ENCODE measurements at regions not wholly inside any gene's neighbourhood (a gene's known extent, or its start where the extent isn't known, plus 50 kb on each side); places are given as distances from the start of the nearest gene placed in this dataset.

DNA sequence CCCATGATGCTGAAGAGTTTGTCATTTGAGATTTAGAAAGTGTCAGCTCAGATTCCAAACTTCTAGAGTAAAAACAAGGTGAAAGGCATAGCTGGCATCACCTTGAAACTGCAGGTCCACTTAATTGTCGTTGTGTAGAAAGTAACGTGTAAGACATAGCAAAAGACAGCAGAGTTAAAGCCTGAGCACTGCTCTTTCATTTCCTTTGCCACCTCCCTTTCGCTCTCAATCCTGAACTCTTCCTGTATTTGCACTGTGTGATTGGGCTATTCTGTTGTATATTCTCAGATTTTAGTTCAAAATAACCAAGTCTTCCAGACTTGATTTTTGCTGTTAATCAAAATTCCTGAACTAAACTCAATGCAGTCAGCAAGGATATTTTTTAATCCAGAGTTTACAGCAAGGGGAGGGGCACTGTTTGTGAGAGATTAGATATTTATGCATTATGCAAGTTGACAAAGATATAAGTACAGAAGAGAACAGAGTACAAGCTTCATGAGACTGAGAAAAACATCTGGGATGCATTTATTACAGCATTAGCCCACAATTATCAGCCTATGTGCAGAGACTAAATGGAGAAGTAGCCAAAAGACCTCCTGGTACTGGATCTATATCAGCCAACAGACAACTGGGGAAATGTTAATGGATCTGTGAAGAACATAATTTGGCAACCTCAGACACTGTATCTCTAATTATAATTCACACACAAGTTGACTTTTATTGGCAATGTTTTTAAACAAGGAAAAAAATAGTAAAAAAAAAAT lies 328.6 kb downstream of the SUCLA2 start:
- Mint-ChIP-seq H3K27me3 (no peaks in the 10 kb centered on the region), H3K27ac (no peak overlapping the region), H3K36me3 (ENCODE audit: insufficient read depth) (no peaks in the 10 kb centered on the region), H3K9me3 (peaks cover 0 to 2% of the 10 kb centered on the region in 2 donors), H3K4me1 (ENCODE audit: low read depth in 2 of 2) (no peaks in the 10 kb centered on the region), H3K4me3 (no peak overlapping the region)
- DNase-seq (no peak), ATAC-seq (replicated peaks) (no peak)

DNA sequence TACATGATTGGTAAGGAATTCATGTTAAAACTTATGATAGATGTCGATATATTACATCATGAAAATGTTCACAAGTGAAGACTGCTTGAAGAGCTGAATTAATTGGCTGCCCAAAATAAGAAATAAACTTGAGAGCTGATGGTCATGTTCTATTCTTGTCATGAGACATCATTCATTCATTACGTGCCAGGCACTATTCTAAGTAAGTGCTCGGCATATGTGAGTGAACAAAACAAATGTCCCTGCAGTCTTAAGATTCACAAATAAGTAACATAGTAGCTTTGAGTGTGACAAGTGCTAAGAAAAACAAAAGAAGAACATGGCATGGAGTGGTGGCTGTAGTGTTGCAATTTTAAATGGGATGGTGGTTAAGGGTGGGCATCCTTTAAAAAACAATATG lies 329.3 kb downstream of the SUCLA2 start:
- Mint-ChIP-seq H3K4me1 (ENCODE audit: low read depth in 2 of 2) (no peaks in the 10 kb centered on the region), H3K27ac (no peak overlapping the region), H3K27me3 (no peaks in the 10 kb centered on the region), H3K4me3 (no peak overlapping the region), H3K9me3 (peaks cover 0 to 2% of the 10 kb centered on the region in 2 donors), H3K36me3 (ENCODE audit: insufficient read depth) (no peaks in the 10 kb centered on the region)
- no peak for DNase-seq
- ATAC-seq (replicated peaks), result no peak

DNA sequence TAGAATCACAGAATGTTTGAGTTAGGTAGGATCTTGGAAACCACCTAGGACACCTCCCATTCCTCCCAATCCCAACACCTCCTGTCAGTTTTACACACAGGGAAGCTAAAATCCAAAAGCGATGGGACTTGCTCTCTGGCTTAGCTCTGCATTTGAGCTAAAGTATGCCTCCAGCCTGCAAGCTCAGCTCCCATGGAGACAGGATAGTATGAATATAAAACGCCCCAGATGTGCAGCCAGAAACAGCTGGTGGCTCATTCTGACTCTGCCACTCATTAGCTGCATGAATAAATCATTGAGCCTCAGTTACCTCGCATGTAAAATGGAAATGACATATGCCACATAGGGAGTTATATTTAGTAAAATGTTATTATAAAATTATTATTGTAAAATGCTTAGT lies 336.0 kb downstream of the SUCLA2 start:
- Mint-ChIP-seq H3K36me3 (ENCODE audit: insufficient read depth) (no peaks in the 10 kb centered on the region), H3K4me3 (no peak overlapping the region), H3K9me3 (no peaks in the 10 kb centered on the region), H3K27me3 (no peaks in the 10 kb centered on the region), H3K4me1 (ENCODE audit: low read depth in 2 of 2) (no peaks in the 10 kb centered on the region), H3K27ac (no peak overlapping the region)
- DNase-seq (no peak), ATAC-seq (replicated peaks) (no peak)

DNA sequence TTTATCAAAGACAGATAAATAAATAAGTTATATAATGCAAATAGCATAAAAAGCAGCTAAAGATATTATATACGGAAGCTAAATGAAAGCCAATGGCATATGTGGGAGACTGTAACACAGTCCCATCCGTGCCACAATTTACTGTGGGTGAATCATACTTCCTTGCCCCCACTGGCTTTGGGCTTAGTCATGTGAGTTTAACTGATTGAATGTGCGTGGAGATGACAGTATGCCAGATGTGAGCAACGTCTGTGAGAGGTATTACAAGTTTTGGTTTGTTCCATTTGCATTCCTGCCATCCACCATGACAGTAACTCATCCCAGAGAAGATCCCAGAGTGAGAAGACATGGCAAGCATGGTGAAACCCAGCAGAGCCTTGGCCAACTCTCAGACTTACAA lies 340.0 kb downstream of the SUCLA2 start:
- Mint-ChIP-seq H3K27ac (no peak overlapping the region), H3K4me3 (no peak overlapping the region), H3K9me3 (peaks cover 5 to 7% of the 10 kb centered on the region in 2 donors), H3K27me3 (peaks cover 0 to 13% of the 10 kb centered on the region in 2 donors), H3K36me3 (ENCODE audit: insufficient read depth) (no peaks in the 10 kb centered on the region), H3K4me1 (ENCODE audit: low read depth in 2 of 2) (no peaks in the 10 kb centered on the region)
- ATAC-seq (replicated peaks), result no peak
- no peak for DNase-seq

DNA sequence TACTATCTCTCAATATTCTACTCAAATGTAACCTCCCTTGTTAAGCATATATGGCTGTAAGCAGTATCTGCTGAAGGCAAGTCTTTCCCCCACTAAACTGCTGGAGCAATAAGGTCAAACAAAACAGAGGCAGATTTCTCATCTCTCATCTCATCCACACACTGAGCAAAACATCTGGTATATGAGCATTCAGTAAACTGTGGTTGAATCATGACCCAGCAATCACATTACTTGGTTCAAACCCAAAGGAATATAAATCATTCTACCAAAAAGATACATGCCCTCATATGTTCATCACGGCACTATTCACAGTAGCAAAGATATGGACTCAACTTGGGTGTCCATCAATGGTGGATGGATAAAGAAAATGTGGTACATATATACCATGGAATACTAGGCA lies 344.4 kb downstream of the SUCLA2 start:
- peaks cover 0 to 16% of the 10 kb centered on the region in 2 donors for H3K27me3 Mint-ChIP-seq
- ATAC-seq (replicated peaks) (no peak), DNase-seq (no peak)
- H3K36me3 Mint-ChIP-seq (ENCODE audit: insufficient read depth), result no peaks in the 10 kb centered on the region
- H3K4me1 Mint-ChIP-seq (ENCODE audit: low read depth in 2 of 2), result no peaks in the 10 kb centered on the region
- no peak overlapping the region for H3K4me3 Mint-ChIP-seq
- no peak overlapping the region for H3K27ac Mint-ChIP-seq
- peaks cover 6 to 7% of the 10 kb centered on the region in 2 donors for H3K9me3 Mint-ChIP-seq

DNA sequence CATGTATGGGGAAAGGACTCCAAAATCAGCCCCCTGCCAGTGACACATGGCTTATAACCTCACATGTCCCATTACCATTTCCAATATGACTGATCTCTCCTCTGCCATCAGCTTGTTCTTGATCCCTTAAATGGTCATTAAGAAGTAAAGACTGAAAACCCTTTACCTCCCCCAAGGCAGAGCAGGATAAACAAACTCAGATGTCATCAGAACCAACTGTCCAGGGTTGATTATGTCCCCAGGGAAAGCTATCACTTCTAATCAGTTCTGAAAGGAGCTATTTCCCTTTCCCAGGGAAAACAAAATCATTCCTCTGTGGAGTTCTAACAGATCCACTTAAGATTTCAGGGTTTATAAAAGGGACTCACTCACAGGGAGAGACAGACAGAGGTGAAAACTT lies 350.9 kb downstream of the SUCLA2 start:
- H3K4me1 Mint-ChIP-seq (ENCODE audit: low read depth in 2 of 2), result no peaks in the 10 kb centered on the region
- no peak for ATAC-seq (replicated peaks)
- no peak overlapping the region for H3K4me3 Mint-ChIP-seq
- H3K27me3 Mint-ChIP-seq, result no peaks in the 10 kb centered on the region
- peaks cover 0 to 2% of the 10 kb centered on the region in 2 donors for H3K9me3 Mint-ChIP-seq
- H3K36me3 Mint-ChIP-seq (ENCODE audit: insufficient read depth), result no peaks in the 10 kb centered on the region
- DNase-seq, result no peak
- H3K27ac Mint-ChIP-seq, result no peak overlapping the region

DNA sequence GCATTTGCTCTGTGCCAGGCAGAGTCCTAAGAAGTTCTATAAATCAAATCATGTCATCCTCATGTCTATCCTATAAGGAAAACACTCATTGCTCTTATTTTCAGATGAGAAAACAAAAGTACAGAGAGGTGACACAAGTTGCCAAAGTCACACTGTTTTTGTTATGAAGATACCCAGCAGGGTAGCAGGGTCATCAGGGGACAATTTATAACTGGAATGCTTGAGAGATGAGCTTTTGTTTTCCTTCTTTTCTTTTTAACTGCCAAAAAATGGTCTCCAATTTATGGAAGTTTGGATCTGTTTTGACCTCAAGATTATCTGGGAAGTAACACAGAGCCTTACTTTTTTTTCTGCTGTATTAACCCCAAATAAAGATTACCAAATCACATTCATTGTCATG lies 354.1 kb downstream of the SUCLA2 start:
- Mint-ChIP-seq H3K36me3 (ENCODE audit: insufficient read depth) (no peaks in the 10 kb centered on the region), H3K4me1 (ENCODE audit: low read depth in 2 of 2) (no peaks in the 10 kb centered on the region), H3K9me3 (peaks cover 0 to 2% of the 10 kb centered on the region in 2 donors), H3K27ac (no peak overlapping the region), H3K4me3 (no peak overlapping the region), H3K27me3 (no peaks in the 10 kb centered on the region)
- ATAC-seq (replicated peaks) (no peak), DNase-seq (no peak)

DNA sequence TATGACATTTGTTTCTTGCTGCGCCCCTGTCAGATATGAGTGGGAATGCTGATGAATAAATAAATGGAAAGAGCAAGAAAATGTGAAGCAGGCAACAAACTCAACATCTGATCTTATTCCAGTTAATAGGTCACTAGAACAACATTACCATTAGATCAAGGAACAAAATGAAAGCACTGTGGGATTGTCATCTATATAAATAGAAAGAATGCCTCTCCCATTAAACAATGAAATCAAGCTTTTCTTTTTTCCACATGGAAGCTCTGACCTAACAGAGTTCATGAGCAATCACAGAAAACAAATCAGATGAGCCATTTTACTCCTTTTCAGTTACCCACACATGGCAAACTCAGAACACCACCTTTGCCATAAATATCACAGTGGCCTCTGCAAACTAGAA lies 354.8 kb downstream of the SUCLA2 start:
- H3K27me3 Mint-ChIP-seq, result no peaks in the 10 kb centered on the region
- H3K9me3 Mint-ChIP-seq, result peaks cover 0 to 2% of the 10 kb centered on the region in 2 donors
- DNase-seq (no peak), ATAC-seq (replicated peaks) (no peak)
- H3K4me1 Mint-ChIP-seq (ENCODE audit: low read depth in 2 of 2), result no peaks in the 10 kb centered on the region
- no peak overlapping the region for H3K27ac Mint-ChIP-seq
- no peak overlapping the region for H3K4me3 Mint-ChIP-seq
- H3K36me3 Mint-ChIP-seq (ENCODE audit: insufficient read depth), result no peaks in the 10 kb centered on the region

DNA sequence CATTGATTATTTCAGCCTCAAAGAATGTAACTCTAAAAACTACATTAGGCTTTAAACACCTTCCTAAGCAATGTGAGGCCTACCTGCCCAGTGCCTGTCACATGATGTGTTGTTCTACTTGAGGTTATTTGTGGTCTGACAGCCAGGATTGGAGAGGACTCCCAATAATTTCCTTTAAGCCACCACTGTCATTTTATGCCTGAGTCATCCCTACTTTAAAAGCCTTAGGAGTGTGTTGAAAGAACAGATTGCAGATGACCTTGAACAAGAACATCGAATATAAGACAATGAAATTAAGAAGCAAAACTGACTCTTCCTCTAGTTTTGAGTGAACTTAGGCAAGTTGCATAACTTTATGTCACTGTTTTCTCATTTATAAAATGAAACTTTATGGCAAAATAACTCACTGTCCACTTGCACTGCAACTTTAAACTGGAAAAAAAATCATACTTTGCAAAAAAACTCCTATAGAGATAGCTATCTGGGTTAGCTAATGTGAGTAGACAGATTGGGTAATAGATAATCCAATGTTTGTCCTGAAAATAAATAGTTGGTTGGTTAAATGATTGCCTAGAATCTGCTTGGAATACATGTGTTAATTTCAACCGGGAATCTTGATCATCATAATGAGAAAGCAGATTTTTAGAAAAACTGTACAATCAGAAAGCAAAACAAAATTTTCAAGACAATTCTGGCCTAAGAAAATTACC lies 361.2 kb downstream of the SUCLA2 start:
- DNase-seq (no peak), ATAC-seq (replicated peaks) (no peak)
- Mint-ChIP-seq H3K4me3 (no peak overlapping the region), H3K36me3 (ENCODE audit: insufficient read depth) (no peaks in the 10 kb centered on the region), H3K9me3 (peaks cover 3 to 10% of the 10 kb centered on the region in 2 donors), H3K27ac (no peak overlapping the region), H3K27me3 (no peaks in the 10 kb centered on the region), H3K4me1 (ENCODE audit: low read depth in 2 of 2) (no peaks in the 10 kb centered on the region)

DNA sequence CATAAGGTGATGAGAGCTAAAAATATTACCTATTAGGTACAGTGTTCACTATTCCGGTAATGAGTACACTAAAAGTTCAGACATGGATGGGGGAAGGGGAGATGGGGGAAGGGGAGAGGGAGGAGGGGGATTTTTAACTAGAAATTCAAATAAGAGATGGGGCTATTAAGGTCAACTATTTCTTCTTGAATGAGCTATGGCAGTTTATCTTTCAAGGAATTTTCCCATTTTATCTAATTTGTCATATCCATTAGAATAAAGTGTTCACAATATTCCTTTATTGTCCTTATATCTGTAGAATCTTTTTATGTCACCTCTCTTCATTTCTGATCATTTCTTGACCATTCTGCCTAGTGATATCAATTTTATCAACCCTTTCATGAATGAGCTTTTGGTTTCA lies 362.4 kb downstream of the SUCLA2 start:
- DNase-seq (no peak), ATAC-seq (replicated peaks) (no peak)
- Mint-ChIP-seq H3K4me1 (ENCODE audit: low read depth in 2 of 2) (no peaks in the 10 kb centered on the region), H3K36me3 (ENCODE audit: insufficient read depth) (no peaks in the 10 kb centered on the region), H3K27me3 (no peaks in the 10 kb centered on the region), H3K9me3 (peaks cover 6 to 21% of the 10 kb centered on the region in 2 donors), H3K4me3 (no peak overlapping the region), H3K27ac (no peak overlapping the region)

DNA sequence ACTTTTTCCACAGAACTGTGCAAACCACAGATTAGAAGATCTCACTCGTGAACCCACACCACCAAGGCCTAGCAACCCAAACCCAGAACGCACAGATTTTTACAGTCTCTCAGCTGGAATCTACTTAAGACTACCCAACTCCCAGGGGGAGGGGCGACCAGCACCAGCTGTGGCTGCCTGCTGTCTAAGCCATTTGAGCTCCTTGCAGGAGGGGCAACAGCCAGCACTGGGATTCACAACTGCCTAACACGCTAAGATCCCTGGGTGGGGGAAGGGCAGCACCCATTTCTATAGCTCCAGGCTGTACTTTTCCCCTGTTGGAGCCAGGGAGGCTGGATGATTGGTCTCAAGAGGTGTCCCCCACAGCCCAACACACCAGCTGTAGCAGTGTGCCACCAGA lies 368.8 kb downstream of the SUCLA2 start:
- H3K27me3 Mint-ChIP-seq, result peaks cover 0 to 4% of the 10 kb centered on the region in 2 donors
- no peaks in the 10 kb centered on the region for H3K36me3 Mint-ChIP-seq (ENCODE audit: insufficient read depth)
- peaks cover 13 to 40% of the 10 kb centered on the region in 2 donors for H3K9me3 Mint-ChIP-seq

DNA sequence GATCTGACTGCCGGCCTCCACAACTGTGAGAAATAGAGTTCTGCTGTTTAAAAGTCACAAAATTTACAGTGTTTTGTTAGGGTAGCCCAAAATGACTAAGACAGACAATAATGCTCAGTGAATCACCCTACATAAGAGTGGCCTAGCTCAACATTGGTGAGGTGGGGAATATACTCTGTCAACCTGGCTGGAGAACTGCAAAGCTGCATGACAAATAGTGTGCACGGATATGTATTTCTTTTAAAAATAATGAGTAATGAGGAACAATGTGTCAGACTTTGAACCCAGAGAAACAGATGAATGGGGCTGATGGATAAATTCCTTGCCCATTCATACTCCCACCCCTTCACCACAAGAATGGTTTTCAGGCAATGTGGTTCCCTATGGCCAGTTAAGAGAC lies 372.4 kb downstream of the SUCLA2 start:
- Mint-ChIP-seq H3K36me3 (ENCODE audit: insufficient read depth) (no peaks in the 10 kb centered on the region), H3K27ac (no peak overlapping the region), H3K4me3 (no peak overlapping the region), H3K4me1 (ENCODE audit: low read depth in 2 of 2) (no peaks in the 10 kb centered on the region), H3K27me3 (peaks cover 0 to 4% of the 10 kb centered on the region in 2 donors), H3K9me3 (peaks cover 7 to 19% of the 10 kb centered on the region in 2 donors)
- no peak for ATAC-seq (replicated peaks)
- DNase-seq, result no peak

More for the DNA sequence above, 368.8 kb downstream of the SUCLA2 start:
- H3K4me1 Mint-ChIP-seq (ENCODE audit: low read depth in 2 of 2), result no peaks in the 10 kb centered on the region
- DNase-seq, result no peak
- H3K4me3 Mint-ChIP-seq, result no peak overlapping the region
- H3K27ac Mint-ChIP-seq, result no peak overlapping the region
- no peak for ATAC-seq (replicated peaks)

DNA sequence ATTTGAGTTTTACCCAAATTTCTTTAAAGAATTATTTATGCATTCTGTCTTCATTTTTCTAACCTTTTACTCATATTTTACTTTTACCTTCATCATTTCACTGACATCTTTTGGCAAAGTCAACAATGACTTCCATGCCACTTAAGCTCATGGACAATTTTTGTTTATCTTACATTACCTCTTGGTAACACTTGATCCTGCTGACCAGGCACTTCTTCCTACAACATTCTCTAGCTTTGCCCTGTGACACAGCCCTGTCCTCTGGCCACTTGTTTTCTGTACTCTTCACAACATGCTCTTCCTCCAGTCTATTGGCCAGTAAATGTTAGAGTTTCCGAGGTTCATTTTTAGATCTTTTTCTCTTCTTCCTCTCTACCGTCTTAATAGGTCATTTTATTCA lies 377.2 kb downstream of the SUCLA2 start:
- H3K27me3 Mint-ChIP-seq, result peaks cover 5 to 7% of the 10 kb centered on the region in 2 donors
- no peaks in the 10 kb centered on the region for H3K36me3 Mint-ChIP-seq (ENCODE audit: insufficient read depth)
- H3K9me3 Mint-ChIP-seq, result peaks cover 0 to 3% of the 10 kb centered on the region in 2 donors
- ATAC-seq (replicated peaks) (no peak), DNase-seq (no peak)
- H3K4me3 Mint-ChIP-seq, result no peak overlapping the region
- H3K27ac Mint-ChIP-seq, result no peak overlapping the region
- no peaks in the 10 kb centered on the region for H3K4me1 Mint-ChIP-seq (ENCODE audit: low read depth in 2 of 2)

DNA sequence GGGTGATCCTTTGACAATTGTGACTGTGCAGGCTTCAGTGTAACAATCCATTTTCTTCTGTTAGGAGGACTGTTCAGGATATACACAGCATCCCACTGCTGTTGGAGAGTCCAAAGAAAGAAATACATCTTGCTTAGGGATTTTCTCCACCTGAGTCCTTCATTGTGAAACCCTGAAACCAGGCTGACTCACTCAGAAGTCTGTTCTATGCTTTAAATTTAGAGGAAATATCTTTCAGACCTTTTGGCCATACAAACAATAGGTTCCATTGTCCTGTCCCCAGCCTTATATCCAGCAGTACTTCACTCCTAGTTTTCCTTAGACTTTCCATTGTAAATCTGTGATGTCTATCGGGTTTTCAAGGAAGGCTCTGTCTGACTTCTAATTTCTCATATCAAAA lies 379.1 kb downstream of the SUCLA2 start:
- no peak overlapping the region for H3K4me3 Mint-ChIP-seq
- ATAC-seq (replicated peaks), result no peak
- DNase-seq, result no peak
- no peaks in the 10 kb centered on the region for H3K36me3 Mint-ChIP-seq (ENCODE audit: insufficient read depth)
- H3K4me1 Mint-ChIP-seq (ENCODE audit: low read depth in 2 of 2), result no peaks in the 10 kb centered on the region
- H3K9me3 Mint-ChIP-seq, result peaks cover 0 to 7% of the 10 kb centered on the region in 2 donors
- peaks cover 8 to 13% of the 10 kb centered on the region in 2 donors for H3K27me3 Mint-ChIP-seq
- no peak overlapping the region for H3K27ac Mint-ChIP-seq
